ENCODE measurements at regions not wholly inside any gene's neighbourhood (a gene's known extent, or its start where the extent isn't known, plus 50 kb on each side); places are given as distances from the start of the nearest gene placed in this dataset.

GRCh38 chr5:28473531-28474107 lies 1435.2 kb upstream of the CDH9 start:
- TF ChIP-seq, protein P1, sequence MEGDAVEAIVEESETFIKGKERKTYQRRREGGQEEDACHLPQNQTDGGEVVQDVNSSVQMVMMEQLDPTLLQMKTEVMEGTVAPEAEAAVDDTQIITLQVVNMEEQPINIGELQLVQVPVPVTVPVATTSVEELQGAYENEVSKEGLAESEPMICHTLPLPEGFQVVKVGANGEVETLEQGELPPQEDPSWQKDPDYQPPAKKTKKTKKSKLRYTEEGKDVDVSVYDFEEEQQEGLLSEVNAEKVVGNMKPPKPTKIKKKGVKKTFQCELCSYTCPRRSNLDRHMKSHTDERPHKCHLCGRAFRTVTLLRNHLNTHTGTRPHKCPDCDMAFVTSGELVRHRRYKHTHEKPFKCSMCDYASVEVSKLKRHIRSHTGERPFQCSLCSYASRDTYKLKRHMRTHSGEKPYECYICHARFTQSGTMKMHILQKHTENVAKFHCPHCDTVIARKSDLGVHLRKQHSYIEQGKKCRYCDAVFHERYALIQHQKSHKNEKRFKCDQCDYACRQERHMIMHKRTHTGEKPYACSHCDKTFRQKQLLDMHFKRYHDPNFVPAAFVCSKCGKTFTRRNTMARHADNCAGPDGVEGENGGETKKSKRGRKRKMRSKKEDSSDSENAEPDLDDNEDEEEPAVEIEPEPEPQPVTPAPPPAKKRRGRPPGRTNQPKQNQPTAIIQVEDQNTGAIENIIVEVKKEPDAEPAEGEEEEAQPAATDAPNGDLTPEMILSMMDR (IDR thresholded peaks at IDR 0.05; ENCODE audit: insufficient read depth, low read length, poor library complexity, severe bottlenecking), result no peak
- Histone ChIP-seq H3K4me3 (replicated peaks; ENCODE audit: low read depth, low read length) (no peak overlapping the region), H3K36me3 (ENCODE audit: control insufficient read depth, insufficient read depth, low read length) (no peaks in the 10 kb centered on the region), H3K27me3 (replicated peaks; ENCODE audit: control insufficient read depth, insufficient read depth, low read length) (no peaks in the 10 kb centered on the region)
- no peak for DNase-seq (ENCODE audit: extremely low read depth, insufficient read length)

DNA sequence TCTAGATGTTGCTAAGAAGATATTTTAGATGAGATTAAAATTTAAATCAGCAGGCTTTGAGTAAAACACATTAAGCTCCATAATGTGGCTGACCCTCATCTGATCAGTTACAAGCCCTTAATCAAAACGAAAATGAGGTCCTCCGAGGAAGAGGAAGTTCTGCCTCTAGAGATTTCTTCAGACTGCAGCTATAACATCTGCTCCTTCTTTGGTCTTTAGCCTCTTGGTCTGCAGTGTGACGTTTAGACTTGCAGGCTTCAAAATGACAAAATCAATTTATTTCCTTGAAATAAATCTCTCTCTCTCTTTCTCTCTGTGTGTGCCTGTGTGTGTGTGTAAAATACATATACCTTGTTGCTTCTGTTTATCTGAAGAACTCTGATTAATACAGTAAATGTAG lies 1429.8 kb upstream of the CDH9 start:
- DNase-seq (ENCODE audit: extremely low read depth, insufficient read length), result no peak
- no peaks in the 10 kb centered on the region for H3K27me3 ChIP-seq (replicated peaks; ENCODE audit: control insufficient read depth, insufficient read depth, low read length)
- no peaks in the 10 kb centered on the region for H3K36me3 ChIP-seq (ENCODE audit: control insufficient read depth, insufficient read depth, low read length)
- H3K4me3 ChIP-seq (replicated peaks; ENCODE audit: low read depth, low read length), result no peak overlapping the region
- TF ChIP-seq, protein P1 (IDR thresholded peaks at IDR 0.05; ENCODE audit: insufficient read depth, low read length, poor library complexity, severe bottlenecking), result no peak

DNA sequence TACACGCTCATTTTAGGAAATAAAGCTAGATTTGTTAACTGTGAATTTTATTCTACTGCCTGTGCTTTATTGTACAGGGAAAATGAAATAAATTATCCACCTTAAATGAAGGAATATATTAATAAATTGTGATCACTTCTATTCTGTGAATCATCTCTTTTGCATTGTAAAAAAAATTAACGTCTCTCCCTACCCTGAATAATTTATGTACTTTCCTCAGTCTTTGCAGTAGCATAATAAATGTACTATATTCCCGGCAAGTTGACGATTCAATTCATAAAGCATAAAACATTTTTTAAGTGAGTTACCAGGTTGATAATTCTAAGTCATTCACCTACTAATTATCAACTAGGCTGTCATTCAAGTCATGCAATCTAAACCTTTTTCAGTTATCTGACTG lies 1425.3 kb upstream of the CDH9 start:
- Histone ChIP-seq H3K4me3 (replicated peaks; ENCODE audit: low read depth, low read length) (no peak overlapping the region), H3K36me3 (ENCODE audit: control insufficient read depth, insufficient read depth, low read length) (no peaks in the 10 kb centered on the region), H3K27me3 (replicated peaks; ENCODE audit: control insufficient read depth, insufficient read depth, low read length) (no peaks in the 10 kb centered on the region)
- DNase-seq (ENCODE audit: extremely low read depth, insufficient read length), result no peak
- TF ChIP-seq, protein P1 (IDR thresholded peaks at IDR 0.05; ENCODE audit: insufficient read depth, low read length, poor library complexity, severe bottlenecking), result no peak

DNA sequence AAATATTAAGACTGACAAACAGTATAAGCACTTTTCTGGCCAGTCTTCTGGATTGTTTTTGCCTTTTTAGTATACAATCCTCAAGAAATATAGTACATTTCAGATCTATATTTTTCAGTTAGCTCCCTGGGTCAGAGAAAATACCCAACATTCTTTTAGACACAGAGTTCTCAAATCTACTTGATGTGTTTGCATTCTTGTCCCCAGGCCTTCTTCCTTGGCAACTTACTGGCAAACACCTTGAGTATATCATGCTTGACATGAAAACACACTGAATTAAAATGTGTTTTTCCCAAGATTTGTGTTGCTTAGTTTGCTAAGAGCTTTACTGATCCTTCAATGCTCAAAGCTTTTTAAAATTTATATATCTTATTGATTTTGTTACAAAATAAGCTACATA lies 1413.1 kb upstream of the CDH9 start:
- DNase-seq (ENCODE audit: extremely low read depth, insufficient read length), result no peak
- no peaks in the 10 kb centered on the region for H3K36me3 ChIP-seq (ENCODE audit: control insufficient read depth, insufficient read depth, low read length)
- H3K27me3 ChIP-seq (replicated peaks; ENCODE audit: control insufficient read depth, insufficient read depth, low read length), result no peaks in the 10 kb centered on the region
- TF ChIP-seq, protein P1 (IDR thresholded peaks at IDR 0.05; ENCODE audit: insufficient read depth, low read length, poor library complexity, severe bottlenecking), result no peak
- no peak overlapping the region for H3K4me3 ChIP-seq (replicated peaks; ENCODE audit: low read depth, low read length)

DNA sequence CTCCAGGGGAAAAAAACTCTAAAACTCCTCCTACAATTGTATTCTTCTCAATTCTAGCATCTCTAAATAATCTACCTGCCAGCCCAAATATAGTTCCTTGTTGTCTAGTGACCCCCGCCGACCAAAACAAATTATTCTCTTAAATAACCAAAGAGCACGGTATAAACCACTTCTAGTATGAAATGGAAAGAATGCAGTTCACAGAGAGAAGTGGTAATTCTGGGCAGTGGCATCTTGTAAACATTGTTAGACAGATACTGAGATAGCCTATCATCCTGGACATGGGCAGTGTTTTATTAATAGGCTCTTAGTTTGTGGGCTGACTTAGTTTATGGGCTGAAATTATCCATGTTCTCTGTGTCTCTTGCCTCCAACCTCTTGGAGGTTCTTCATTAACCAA lies 1412.6 kb upstream of the CDH9 start:
- TF ChIP-seq, protein P1 (IDR thresholded peaks at IDR 0.05; ENCODE audit: insufficient read depth, low read length, poor library complexity, severe bottlenecking), result no peak
- no peak for DNase-seq (ENCODE audit: extremely low read depth, insufficient read length)
- no peak overlapping the region for H3K4me3 ChIP-seq (replicated peaks; ENCODE audit: low read depth, low read length)

DNA sequence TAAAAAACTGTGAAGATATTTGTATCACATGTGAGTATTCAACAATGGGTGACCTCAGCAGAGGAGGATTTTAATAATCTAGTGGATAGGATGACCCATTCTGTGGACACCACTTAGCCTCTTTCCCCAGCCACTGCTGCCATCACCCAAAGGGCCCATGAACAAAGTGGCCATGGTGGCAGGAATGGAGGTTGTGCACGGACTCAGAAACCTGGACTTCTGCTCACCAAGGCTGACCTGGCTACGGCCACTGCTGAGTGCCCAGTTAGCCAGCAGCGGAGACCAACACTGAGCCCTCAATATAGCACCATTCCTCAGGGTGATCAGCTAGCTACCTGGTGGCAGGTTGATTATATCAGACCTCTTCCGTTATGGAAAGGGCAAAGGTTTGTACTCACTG lies 1410.4 kb upstream of the CDH9 start:
- no peaks in the 10 kb centered on the region for H3K27me3 ChIP-seq (replicated peaks; ENCODE audit: control insufficient read depth, insufficient read depth, low read length)
- DNase-seq (ENCODE audit: extremely low read depth, insufficient read length), result no peak
- no peaks in the 10 kb centered on the region for H3K36me3 ChIP-seq (ENCODE audit: control insufficient read depth, insufficient read depth, low read length)
- TF ChIP-seq, protein P1 (IDR thresholded peaks at IDR 0.05; ENCODE audit: insufficient read depth, low read length, poor library complexity, severe bottlenecking), result no peak
- no peak overlapping the region for H3K4me3 ChIP-seq (replicated peaks; ENCODE audit: low read depth, low read length)

More for the DNA sequence above, 1412.6 kb upstream of the CDH9 start:
- Histone ChIP-seq H3K36me3 (ENCODE audit: control insufficient read depth, insufficient read depth, low read length) (no peaks in the 10 kb centered on the region), H3K27me3 (replicated peaks; ENCODE audit: control insufficient read depth, insufficient read depth, low read length) (no peaks in the 10 kb centered on the region)

Data from GM06990 (cell line).